ENCODE measurements at regions not wholly inside any gene's neighbourhood (a gene's known extent, or its start where the extent isn't known, plus 50 kb on each side); places are given as distances from the start of the nearest gene placed in this dataset.
"Not testable (repeated sequence)": the region's sequence is repeated elsewhere in the genome, so short reads cannot be mapped to it uniquely, and the experiment has no call there.

DNA sequence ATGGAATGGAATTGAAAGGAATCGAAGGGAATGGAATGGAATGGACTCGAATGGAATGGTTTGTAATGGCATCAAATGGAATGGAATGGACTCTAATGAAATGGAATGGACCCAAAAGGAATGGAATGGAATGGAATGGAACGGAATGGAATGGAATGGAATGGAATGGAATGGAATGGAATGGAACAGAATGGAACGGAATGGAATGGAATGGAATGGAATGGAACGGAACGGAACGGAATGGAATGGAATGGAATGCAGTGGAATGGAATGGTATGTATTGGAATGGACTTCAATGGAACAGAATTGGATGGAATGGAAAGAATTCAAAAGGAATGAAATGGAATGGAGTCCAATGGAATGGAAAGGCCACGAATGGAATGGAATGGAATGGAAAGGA is 240.0 kb downstream of the CCT8L2 start:
- intact Hi-C loops (cut with DNase I); DNase-seq: not testable (repeated sequence)
- peak; percentile 59 for ATAC-seq (ENCODE audit: poor library complexity)

GRCh38 chr22:16347083-16347482 is 245.5 kb downstream of the CCT8L2 start:
- ATAC-seq (ENCODE audit: poor library complexity); DNase-seq; intact Hi-C loops (cut with DNase I): not testable (repeated sequence)

DNA sequence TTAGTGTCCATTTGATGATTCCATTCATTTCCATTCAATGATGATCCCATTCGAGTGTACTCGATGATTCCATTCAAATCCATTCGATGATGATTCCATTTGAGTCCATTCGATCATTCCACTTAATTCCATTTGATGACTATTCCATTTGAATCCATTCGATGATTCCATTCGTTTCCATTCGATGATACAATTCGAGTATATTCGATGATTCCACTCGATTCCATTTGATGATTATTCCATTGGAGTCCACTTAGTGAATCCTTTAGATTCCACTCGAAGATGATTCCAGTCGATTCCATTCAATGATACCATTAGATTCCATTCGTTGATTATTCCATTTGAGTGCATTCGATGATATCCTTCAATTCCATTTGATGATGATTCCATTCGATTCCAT is 277.0 kb downstream of the CCT8L2 start:
- intact Hi-C loops (cut with DNase I); ATAC-seq (ENCODE audit: poor library complexity): not testable (repeated sequence)

More for the DNA sequence above, 277.0 kb downstream of the CCT8L2 start:
- DNase-seq: not testable (repeated sequence)
